ENCODE measurements at regions not wholly inside any gene's neighbourhood (a gene's known extent, or its start where the extent isn't known, plus 50 kb on each side); places are given as distances from the start of the nearest gene placed in this dataset.

GRCh38 chr12:115222220-115222619 lies 538.2 kb upstream of the TBX3 start:
- TF ChIP-seq CTCF (IDR thresholded peaks at IDR 0.05 in 4 of 5, conservative IDR thresholded peaks at IDR 0.05 in 1 of 5), result no peak
- TF ChIP-seq POLR2A (IDR thresholded peaks at IDR 0.05), result no peak

Measured in gastrocnemius medialis (tissue), 4 donors.